ENCODE measurements at regions not wholly inside any gene's neighbourhood (a gene's known extent, or its start where the extent isn't known, plus 50 kb on each side); places are given as distances from the start of the nearest gene placed in this dataset.

- DNase-seq, result no peak
Observed at GRCh38 chr7:142308918-142309317, 51.1 kb upstream of the PRSS58 start.

GRCh38 chr7:142308326-142308725 lies 50.5 kb upstream of the PRSS58 start:
- DNase-seq, result no peak

Data from activated CD8-positive, alpha-beta memory T cell treated with anti-CD3 and anti-CD28 coated beads, Interleukin-2, amount 50 U/mL, for 48 hours (primary cell).